Endothelial cell of umbilical vein (primary cell): ENCODE measurements at regions not wholly inside any gene's neighbourhood (a gene's known extent, or its start where the extent isn't known, plus 50 kb on each side); places are given as distances from the start of the nearest gene placed in this dataset.

Experiments
- BruUV-seq: library from RNA; stranded (reverse); fragments of 400-500 nt; replicated peaks from 2 replicates; lab custom pipeline; 2021; lab: Mats Ljungman, UMichigan
- CTCF ChIA-PET: fragments of 300-600, 350-600 bp; sonication (Branson Sonifier 250); formaldehyde crosslinking; loops from one replicate; lab custom pipeline; 2021; ENCODE audit warnings: antibody characterized with exemption, inconsistent platforms; lab: Charles Lee
- POLR2A ChIA-PET: fragments of 300-600, 350-600 bp; sonication (Branson Sonifier 250); formaldehyde crosslinking; loops from one replicate; lab custom pipeline; 2021; ENCODE audit warnings: antibody characterized with exemption, inconsistent platforms; lab: Charles Lee
- DNase-seq: peaks from one replicate; pipeline ENCODE4 v3.0.0-alpha.2; 2011; ENCODE audit warnings: low read depth, low spot score
- FAIRE-seq: peaks from 2 replicates; lab custom pipeline; 2011; peaks lifted over from hg19 to GRCh38; lab: Jason Lieb, UNC
- H2AFZ ChIP-seq: 2 replicates; pipeline ENCODE4 v1.6.0; 2012; ENCODE audit warnings: low read depth, low read length, control low read depth, inconsistent platforms
- H3K27ac ChIP-seq: 2 replicates; pipeline ENCODE4 v1.5.1; 2011; ENCODE audit warnings: low read depth, mild to moderate bottlenecking, control low read depth, low read length, moderate library complexity; ENCODE audit not compliant: insufficient read depth
- H3K27me3 ChIP-seq, 2 experiments: 2 replicates each; pipeline versions ENCODE4 v1.6.0 to v1.6.1; 2011; ENCODE audit warnings: low read length in 2 of 2, mixed read lengths in 1 of 2; ENCODE audit not compliant: control insufficient read depth in 2 of 2, insufficient read depth in 2 of 2
- H3K36me3 ChIP-seq, 2 experiments: 2 replicates in 1 of 2; 3 replicates in 1 of 2; pipeline ENCODE4 v1.5.1; 2011; ENCODE audit warnings: low read length in 2 of 2, mild to moderate bottlenecking in 1 of 2, moderate library complexity in 1 of 2; ENCODE audit not compliant: control insufficient read depth in 2 of 2, insufficient read depth in 2 of 2; ENCODE audit errors: extremely low read depth in 1 of 2
- H3K4me1 ChIP-seq: 3 replicates; pipeline ENCODE4 v1.5.1; 2011; ENCODE audit warnings: mild to moderate bottlenecking, low read length; ENCODE audit not compliant: control insufficient read depth, insufficient read depth; ENCODE audit errors: extremely low read depth
- H3K4me2 ChIP-seq: 2 replicates; pipeline ENCODE4 v1.6.1; 2011; ENCODE audit warnings: low read length, control low read depth, mixed read lengths; ENCODE audit not compliant: insufficient read depth
- H3K4me3 ChIP-seq, 3 experiments: fragments of 200-600 bp in 1 of 3; sonication (generic), shearing (Covaris generic) in 1 of 3; replicated peaks in 1 of 3; 2 replicates each; pipeline ENCODE4 v1.5.1; 2011 to 2016; ENCODE audit warnings: control low read depth in 3 of 3, low read length in 3 of 3, mild to moderate bottlenecking in 2 of 3, inconsistent platforms in 1 of 3, low read depth in 1 of 3, moderate library complexity in 1 of 3; ENCODE audit not compliant: insufficient read depth in 1 of 3
- H3K79me2 ChIP-seq: 2 replicates; pipeline ENCODE4 v1.6.0; 2012; ENCODE audit warnings: low read length, inconsistent platforms; ENCODE audit not compliant: control insufficient read depth, insufficient read depth
- H3K9ac ChIP-seq: replicated peaks from 2 replicates; pipeline ENCODE3; 2011; ENCODE audit warnings: low read length, control low read depth; ENCODE audit not compliant: insufficient read depth; ENCODE audit errors: extremely low read depth
- H3K9me1 ChIP-seq: replicated peaks from 3 replicates; pipeline ENCODE4 v1.6.0; 2011; ENCODE audit warnings: mild to moderate bottlenecking, low read length; ENCODE audit not compliant: control insufficient read depth, insufficient read depth; ENCODE audit errors: extremely low read depth
- H3K9me3 ChIP-seq: replicated peaks from 2 replicates; pipeline ENCODE4 v1.5.1; 2012; ENCODE audit warnings: low read length, inconsistent platforms; ENCODE audit not compliant: control insufficient read depth, insufficient read depth
- H4K20me1 ChIP-seq: replicated peaks from 2 replicates; pipeline ENCODE3; 2011; ENCODE audit warnings: mild to moderate bottlenecking, low read length; ENCODE audit not compliant: control insufficient read depth, insufficient read depth; ENCODE audit errors: extremely low read depth
- EZH2 ChIP-seq: IDR thresholded peaks from 2 replicates; pipeline ENCODE4 v1.6.1; 2012; ENCODE audit warnings: borderline replicate concordance, low read depth, mild to moderate bottlenecking, moderate library complexity, low read length, inconsistent platforms; ENCODE audit not compliant: severe bottlenecking
- FOS ChIP-seq: IDR thresholded peaks from 2 replicates; pipeline ENCODE4 v1.6.1; 2011; ENCODE audit warnings: mild to moderate bottlenecking, low read length, moderate library complexity, borderline replicate concordance; ENCODE audit not compliant: insufficient read depth
- GATA2 ChIP-seq: IDR thresholded peaks from 2 replicates; pipeline ENCODE4 v1.7.0; 2011; ENCODE audit warnings: low read depth, mild to moderate bottlenecking, moderate library complexity, mixed read lengths, low read length; ENCODE audit not compliant: insufficient read length, insufficient read depth
- JUN ChIP-seq: IDR thresholded peaks from 2 replicates; pipeline ENCODE4 v1.6.1; 2011; ENCODE audit warnings: borderline replicate concordance, low read depth; ENCODE audit not compliant: insufficient read length, insufficient read depth
- MYC ChIP-seq: IDR thresholded peaks from one replicate; pipeline ENCODE4 v1.6.1; 2011; ENCODE audit warnings: mild to moderate bottlenecking, low read depth, low read length
- POLR2A ChIP-seq: IDR thresholded peaks from 2 replicates; pipeline ENCODE4 v1.6.1; 2012; ENCODE audit warnings: low read depth, mild to moderate bottlenecking, control low read depth, low read length
- POLR2AphosphoS5 ChIP-seq: IDR thresholded peaks from 2 replicates; pipeline ENCODE4 v1.6.1; 2012; ENCODE audit warnings: low read depth, mild to moderate bottlenecking, control low read depth, low read length, moderate library complexity; ENCODE audit not compliant: insufficient read depth
- dilution Hi-C: fragments of 300-500 bp; cut with MboI; formaldehyde crosslinking; loops from one replicate; pipeline ENCODE4 v1.15.0; 2019; ENCODE audit warnings: low sequenced_read_pairs; ENCODE audit not compliant: extremely low pct_ligation_motif_present
- intact Hi-C: fragments of 100-400 bp; cut with micrococcal nuclease; formaldehyde crosslinking; loops from one replicate; pipeline ENCODE4 v1.10.0; 2022
- TF ChIP-seq, protein P1 (sequence below), 2 donors: IDR thresholded peaks; 1 replicate in 1 of 2; 2 replicates in 1 of 2; pipeline ENCODE4 v1.5.1; 2011; ENCODE audit warnings: low read length in 2 of 2, mild to moderate bottlenecking in 2 of 2, moderate library complexity in 2 of 2, control low read depth in 1 of 2, inconsistent platforms in 1 of 2, low read depth in 1 of 2; ENCODE audit not compliant: insufficient read depth in 1 of 2; ENCODE audit errors: extremely low read depth in 1 of 2
- TF ChIP-seq, protein P2 (sequence below): IDR thresholded peaks from 2 replicates; pipeline ENCODE4 v1.6.1; 2011; ENCODE audit not compliant: insufficient read depth, insufficient read length

DNA sequence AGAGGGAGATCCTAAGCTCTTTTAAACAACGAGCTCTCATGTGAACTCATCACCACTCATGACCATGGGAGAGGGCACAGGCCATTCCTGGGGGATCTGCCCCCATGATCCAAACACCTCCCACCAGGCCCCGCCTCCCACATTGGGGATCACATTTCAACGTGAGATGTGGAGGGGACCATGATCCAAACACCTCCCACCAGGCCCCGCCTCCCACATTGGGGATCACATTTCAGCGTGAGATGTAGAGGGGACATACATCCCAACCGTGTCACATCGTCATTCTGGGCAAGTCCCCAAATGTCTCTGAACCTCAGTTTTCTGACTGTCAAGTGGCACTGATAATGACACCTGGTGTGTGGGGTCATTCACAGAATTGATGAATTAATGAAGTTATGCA lies 641.8 kb downstream of the CDH26 start:
- CTCF ChIA-PET = no interaction called here
- no peak for TF ChIP-seq POLR2AphosphoS5
- TF ChIP-seq POLR2A = no peak
- TF ChIP-seq EZH2 = no peak
- TF ChIP-seq, protein P1, sequence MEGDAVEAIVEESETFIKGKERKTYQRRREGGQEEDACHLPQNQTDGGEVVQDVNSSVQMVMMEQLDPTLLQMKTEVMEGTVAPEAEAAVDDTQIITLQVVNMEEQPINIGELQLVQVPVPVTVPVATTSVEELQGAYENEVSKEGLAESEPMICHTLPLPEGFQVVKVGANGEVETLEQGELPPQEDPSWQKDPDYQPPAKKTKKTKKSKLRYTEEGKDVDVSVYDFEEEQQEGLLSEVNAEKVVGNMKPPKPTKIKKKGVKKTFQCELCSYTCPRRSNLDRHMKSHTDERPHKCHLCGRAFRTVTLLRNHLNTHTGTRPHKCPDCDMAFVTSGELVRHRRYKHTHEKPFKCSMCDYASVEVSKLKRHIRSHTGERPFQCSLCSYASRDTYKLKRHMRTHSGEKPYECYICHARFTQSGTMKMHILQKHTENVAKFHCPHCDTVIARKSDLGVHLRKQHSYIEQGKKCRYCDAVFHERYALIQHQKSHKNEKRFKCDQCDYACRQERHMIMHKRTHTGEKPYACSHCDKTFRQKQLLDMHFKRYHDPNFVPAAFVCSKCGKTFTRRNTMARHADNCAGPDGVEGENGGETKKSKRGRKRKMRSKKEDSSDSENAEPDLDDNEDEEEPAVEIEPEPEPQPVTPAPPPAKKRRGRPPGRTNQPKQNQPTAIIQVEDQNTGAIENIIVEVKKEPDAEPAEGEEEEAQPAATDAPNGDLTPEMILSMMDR (IDR thresholded peaks at IDR 0.05; ENCODE audit: extremely low read depth in 1 of 2, insufficient read depth in 1 of 2, low read depth in 1 of 2, low read length in 2 of 2) = no peak
- TF ChIP-seq JUN = no peak
- TF ChIP-seq, protein P2, sequence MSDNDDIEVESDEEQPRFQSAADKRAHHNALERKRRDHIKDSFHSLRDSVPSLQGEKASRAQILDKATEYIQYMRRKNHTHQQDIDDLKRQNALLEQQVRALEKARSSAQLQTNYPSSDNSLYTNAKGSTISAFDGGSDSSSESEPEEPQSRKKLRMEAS = no peak
- no peak for TF ChIP-seq MYC
- no peak for TF ChIP-seq GATA2
- no peak for TF ChIP-seq FOS
- FAIRE-seq (no peak), DNase-seq (no peak)
- intact Hi-C loops = no loop called here
- Histone ChIP-seq H3K9me1 (no peaks in the 10 kb centered on the region), H3K79me2 (no peaks in the 10 kb centered on the region), H3K4me2 (no peak overlapping the region), H4K20me1 (no peaks in the 10 kb centered on the region), H3K9me3 (peaks cover 4% of the 10 kb centered on the region), H3K27ac (no peak overlapping the region), H3K4me3 (no peak overlapping the region), H3K4me1 (no peaks in the 10 kb centered on the region), H3K27me3 (no peaks in the 10 kb centered on the region), H2AFZ (no peak overlapping the region), H3K9ac (no peak overlapping the region), H3K36me3 (no peaks in the 10 kb centered on the region)
- POLR2A ChIA-PET = no interaction called here
- BruUV-seq = no TSS peak
- dilution Hi-C loops = no loop called here
